Nucleus accumbens (tissue), 56 donors: ENCODE measurements at regions not wholly inside any gene's neighbourhood (a gene's known extent, or its start where the extent isn't known, plus 50 kb on each side); places are given as distances from the start of the nearest gene placed in this dataset.
"Not testable (repeated sequence)": the region's sequence is repeated elsewhere in the genome, so short reads cannot be mapped to it uniquely, and the experiment has no call there.

Source experiments
- DNase-seq, 56 donors: peaks; one replicate each; lab custom pipeline; 2025; lab: John Stamatoyannopoulos, UW

- no peak for DNase-seq
Measured at GRCh38 chr7:68865351-68866199, 732.7 kb upstream of the AUTS2 start.

- no peak for DNase-seq
Measured at GRCh38 chr7:68866200-68866570, 732.1 kb upstream of the AUTS2 start.

- not testable (repeated sequence) for DNase-seq
Measured at GRCh38 chr7:68866721-68867120, 731.6 kb upstream of the AUTS2 start.

GRCh38 chr7:68868978-68869377 is 729.3 kb upstream of the AUTS2 start:
- peak in 24 of 56 donors; percentile 0 to 52 (median 6) for DNase-seq

- no peak for DNase-seq
Measured at GRCh38 chr7:68873616-68874015, 724.7 kb upstream of the AUTS2 start.

GRCh38 chr7:68875857-68876256 is 722.4 kb upstream of the AUTS2 start:
- no peak for DNase-seq

GRCh38 chr7:68887116-68887515 is 711.2 kb upstream of the AUTS2 start:
- DNase-seq = not testable (repeated sequence)

- DNase-seq = no peak
Measured at GRCh38 chr7:68888971-68889385, 709.3 kb upstream of the AUTS2 start.

GRCh38 chr7:68892236-68892635 is 706.0 kb upstream of the AUTS2 start:
- no peak for DNase-seq

GRCh38 chr7:68893411-68893810 is 704.9 kb upstream of the AUTS2 start:
- no peak for DNase-seq

- not testable (repeated sequence) for DNase-seq
Measured at GRCh38 chr7:68899156-68899555, 699.1 kb upstream of the AUTS2 start.

GRCh38 chr7:68900096-68900495 is 698.2 kb upstream of the AUTS2 start:
- no peak for DNase-seq

- DNase-seq = no peak
Measured at GRCh38 chr7:68904630-68905029, 693.6 kb upstream of the AUTS2 start.

GRCh38 chr7:68911754-68912153 is 686.5 kb upstream of the AUTS2 start:
- no peak for DNase-seq

- DNase-seq = no peak
Measured at GRCh38 chr7:68914006-68914405, 684.3 kb upstream of the AUTS2 start.

- DNase-seq = no peak
Measured at GRCh38 chr7:68917041-68917651, 681.1 kb upstream of the AUTS2 start.

GRCh38 chr7:68918621-68919020 is 679.7 kb upstream of the AUTS2 start:
- no peak for DNase-seq

GRCh38 chr7:68922850-68923249 is 675.4 kb upstream of the AUTS2 start:
- DNase-seq = no peak

- no peak for DNase-seq
Measured at GRCh38 chr7:68925241-68925640, 673.0 kb upstream of the AUTS2 start.

- DNase-seq = no peak
Measured at GRCh38 chr7:68929781-68930261, 668.5 kb upstream of the AUTS2 start.

GRCh38 chr7:68936471-68937035 is 661.7 kb upstream of the AUTS2 start:
- DNase-seq = peak in 13 of 56 donors; percentile 0 to 36 (median 13)

- DNase-seq = peak in 19 of 56 donors; percentile 1 to 66 (median 11)
Measured at GRCh38 chr7:68938151-68938550, 660.1 kb upstream of the AUTS2 start.
